HG03571 (cell line): ENCODE measurements at regions not wholly inside any gene's neighbourhood (a gene's known extent, or its start where the extent isn't known, plus 50 kb on each side); places are given as distances from the start of the nearest gene placed in this dataset.
"Not testable (repeated sequence)": the region's sequence is repeated elsewhere in the genome, so short reads cannot be mapped to it uniquely, and the experiment has no call there.

Source experiments
- ATAC-seq: cut with Tn5 transposase; IDR thresholded peaks from one replicate; pipeline ENCODE4 v1.9.1; 2021; ENCODE audit not compliant: unreplicated experiment

DNA sequence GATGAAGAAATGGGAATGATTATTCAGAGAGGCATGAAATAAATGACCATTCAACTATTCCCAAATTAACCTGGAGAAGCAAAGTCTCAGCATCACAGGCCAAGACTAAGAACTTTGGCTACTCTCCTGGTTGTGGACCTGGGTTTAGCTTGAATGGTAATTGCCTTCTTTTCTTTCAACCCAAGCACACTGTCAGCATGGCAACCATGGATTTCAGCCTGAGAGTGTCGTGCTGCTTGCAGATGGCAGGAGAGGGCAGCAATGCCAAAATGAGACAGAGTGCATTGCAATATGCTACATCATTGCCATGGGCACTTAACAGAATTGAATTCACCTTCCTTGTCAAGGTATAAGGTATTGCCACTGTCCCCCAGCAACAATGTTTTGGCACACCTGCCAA, 767.2 kb downstream of the REEP3 start:
- ATAC-seq, result no peak

- ATAC-seq, result no peak
These were observed 782.4 kb downstream of the REEP3 start for GRCh38 chr10:64303566-64303965.

GRCh38 chr10:64306729-64307327, 785.6 kb downstream of the REEP3 start:
- ATAC-seq, result no peak

GRCh38 chr10:64312876-64313275, 791.7 kb downstream of the REEP3 start:
- ATAC-seq, result no peak

- no peak for ATAC-seq
These were observed 792.8 kb downstream of the REEP3 start for GRCh38 chr10:64313967-64314366.

- ATAC-seq, result no peak
These were observed 795.2 kb downstream of the REEP3 start for GRCh38 chr10:64316416-64316815.

DNA sequence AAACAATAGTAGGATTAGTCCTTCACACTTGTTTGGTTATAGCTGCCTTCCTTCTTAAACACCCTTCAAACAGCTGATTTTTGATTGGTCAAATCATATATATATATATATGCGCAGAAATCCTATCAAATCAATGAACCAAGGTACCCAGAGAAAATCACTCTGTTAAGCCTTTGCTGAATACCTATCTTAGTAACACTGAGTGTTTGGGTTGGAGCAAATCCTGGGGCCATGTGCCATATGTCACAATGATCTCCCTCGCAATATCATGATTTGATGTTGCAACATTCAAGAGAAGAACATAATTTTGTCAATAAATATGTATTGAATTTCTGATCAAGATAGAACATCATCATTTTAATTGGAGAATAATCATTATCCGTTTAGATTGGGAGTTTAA, 795.6 kb downstream of the REEP3 start:
- ATAC-seq, result no peak

GRCh38 chr10:64320448-64320847, 799.2 kb downstream of the REEP3 start:
- no peak for ATAC-seq

DNA sequence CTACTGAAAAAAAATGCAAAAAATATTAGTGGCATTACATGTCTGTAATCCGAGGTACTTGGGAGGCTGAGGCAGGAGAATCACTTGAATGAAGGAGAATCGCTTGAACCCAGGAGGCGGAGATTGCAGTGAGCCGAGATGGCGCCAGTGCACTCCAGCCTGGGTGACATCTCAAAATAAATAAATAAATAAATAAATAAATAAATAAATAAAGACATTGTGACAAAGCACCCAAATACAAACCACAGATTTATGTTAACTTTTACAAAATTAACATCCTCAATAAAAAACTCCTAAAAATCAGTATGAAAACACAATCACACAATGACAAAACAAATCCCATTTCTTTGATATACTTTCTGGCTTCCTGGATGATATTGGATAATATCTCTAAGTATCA, 808.3 kb downstream of the REEP3 start:
- no peak for ATAC-seq

DNA sequence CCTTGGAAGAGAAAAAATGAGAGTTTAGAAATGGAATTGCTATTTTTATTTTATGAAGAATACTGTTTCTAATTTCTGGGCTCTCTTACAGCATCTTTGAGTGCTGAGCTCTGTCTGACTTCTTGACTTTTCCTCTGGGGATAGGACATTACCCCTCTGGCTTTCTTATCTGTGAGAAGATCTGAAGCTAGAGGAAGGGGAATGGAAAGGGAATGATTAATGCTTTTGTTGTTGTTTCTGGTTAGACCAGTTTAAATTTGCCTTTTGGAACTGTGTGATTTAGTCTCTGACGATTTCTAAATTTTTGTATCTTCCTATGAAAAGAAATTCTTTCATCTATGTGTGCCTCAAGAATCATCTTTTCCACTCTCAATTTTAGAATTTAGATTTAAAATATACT, 811.4 kb downstream of the REEP3 start:
- no peak for ATAC-seq

GRCh38 chr10:64334084-64334483, 812.9 kb downstream of the REEP3 start:
- no peak for ATAC-seq

- no peak for ATAC-seq
These were observed 823.0 kb downstream of the REEP3 start for GRCh38 chr10:64344211-64344610.

GRCh38 chr10:64345856-64346255, 824.7 kb downstream of the REEP3 start:
- no peak for ATAC-seq

DNA sequence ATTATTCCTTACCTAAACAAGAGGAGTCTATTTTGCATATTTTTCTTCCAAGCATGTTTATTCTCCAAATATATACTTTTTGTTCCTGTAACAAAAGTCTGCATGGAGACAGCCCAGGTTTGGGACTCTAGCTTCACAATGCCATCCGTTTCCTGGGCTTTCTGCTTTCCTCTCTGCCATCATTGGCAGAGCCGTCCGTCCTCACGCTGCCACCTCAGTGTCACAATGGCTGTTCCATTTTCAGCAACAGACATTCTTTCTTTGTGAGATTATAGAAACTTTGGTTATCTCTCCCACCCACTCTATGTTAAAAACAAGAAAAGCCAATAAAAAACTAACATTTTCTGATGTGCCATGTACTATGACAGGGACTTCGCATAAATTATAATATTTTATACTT, 825.2 kb downstream of the REEP3 start:
- ATAC-seq, result no peak

DNA sequence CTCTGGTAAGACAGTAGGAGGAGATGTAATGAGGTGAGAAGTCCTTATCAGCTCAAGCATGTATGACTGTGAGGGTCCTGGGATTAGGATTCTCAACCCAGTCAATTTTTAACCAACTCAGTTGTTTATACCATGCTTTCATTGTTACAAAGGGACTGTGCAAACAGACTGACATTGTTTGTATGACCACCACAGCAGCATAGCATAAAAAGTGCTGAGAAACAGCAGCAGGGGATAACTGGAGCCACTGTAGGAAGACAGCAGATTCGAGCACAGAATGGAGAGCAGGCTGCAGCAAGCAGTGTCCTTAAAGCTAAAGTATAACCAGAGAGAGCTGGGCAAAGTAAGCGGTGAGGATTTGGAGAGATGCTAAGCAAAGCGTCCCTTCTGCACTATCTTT, 829.5 kb downstream of the REEP3 start:
- no peak for ATAC-seq

DNA sequence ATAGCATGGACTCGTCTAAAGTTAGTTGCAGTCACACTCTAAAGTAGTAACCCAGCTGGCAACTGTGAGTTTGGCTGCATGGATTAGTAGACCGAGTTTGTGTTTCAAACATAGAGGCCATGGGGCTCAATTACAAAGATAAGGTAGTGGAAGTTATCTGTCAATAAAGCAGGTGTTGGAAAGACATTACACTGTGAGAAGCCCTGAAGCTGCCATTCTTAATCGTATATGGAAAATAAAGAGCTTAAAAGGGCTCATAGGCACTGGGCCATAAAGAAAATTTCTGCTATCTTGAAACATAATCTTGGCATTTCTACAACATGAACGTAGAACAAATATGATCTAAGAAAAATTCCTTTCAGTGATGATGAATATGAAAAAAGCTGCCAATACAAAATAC, 837.7 kb downstream of the REEP3 start:
- ATAC-seq, result no peak

DNA sequence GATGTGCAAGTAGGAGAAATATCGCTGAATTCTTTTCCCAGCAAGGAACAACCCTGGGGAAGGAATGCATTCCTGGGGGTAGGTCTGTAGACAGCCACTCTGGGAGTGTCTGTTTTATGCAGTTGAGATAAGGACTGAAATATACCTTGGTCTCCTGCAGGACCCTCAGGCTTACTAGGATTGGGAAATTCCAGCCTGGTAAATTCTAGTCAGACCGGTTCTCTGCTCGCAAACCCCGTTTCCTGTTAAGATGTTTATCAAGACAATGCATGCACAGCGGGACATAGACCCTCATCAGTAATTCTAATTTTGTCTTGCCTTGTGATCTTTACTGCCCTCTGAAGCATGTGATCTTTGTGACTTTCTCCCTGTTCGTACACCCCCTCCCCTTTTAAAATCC, 839.0 kb downstream of the REEP3 start:
- ATAC-seq, result not testable (repeated sequence)

- ATAC-seq, result no peak
These were observed 842.5 kb downstream of the REEP3 start for GRCh38 chr10:64363687-64364086.

DNA sequence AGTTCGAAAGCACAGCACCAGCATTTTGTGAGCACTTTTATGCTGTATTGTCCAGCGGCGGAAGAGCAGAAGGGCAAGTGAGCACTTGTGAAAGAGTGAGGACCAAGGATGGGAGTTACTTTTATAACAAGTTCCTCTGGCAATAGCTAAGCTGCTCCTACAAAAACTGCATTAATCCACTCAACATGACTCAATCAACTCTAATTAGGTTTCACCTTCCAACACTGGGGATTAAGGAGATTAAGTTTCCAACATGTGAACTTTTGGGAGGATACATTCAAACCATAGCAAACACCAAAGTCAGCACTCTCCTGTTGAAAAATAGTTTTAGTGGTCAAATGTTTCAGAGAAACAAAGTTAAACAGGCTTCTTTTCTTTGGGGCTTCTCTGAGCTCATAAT, 844.5 kb downstream of the REEP3 start:
- no peak for ATAC-seq

GRCh38 chr10:64368298-64368697, 847.1 kb downstream of the REEP3 start:
- ATAC-seq, result no peak

- no peak for ATAC-seq
These were observed 848.9 kb downstream of the REEP3 start for GRCh38 chr10:64369885-64370773.

- no peak for ATAC-seq
These were observed 853.1 kb downstream of the REEP3 start for GRCh38 chr10:64374346-64374745.

DNA sequence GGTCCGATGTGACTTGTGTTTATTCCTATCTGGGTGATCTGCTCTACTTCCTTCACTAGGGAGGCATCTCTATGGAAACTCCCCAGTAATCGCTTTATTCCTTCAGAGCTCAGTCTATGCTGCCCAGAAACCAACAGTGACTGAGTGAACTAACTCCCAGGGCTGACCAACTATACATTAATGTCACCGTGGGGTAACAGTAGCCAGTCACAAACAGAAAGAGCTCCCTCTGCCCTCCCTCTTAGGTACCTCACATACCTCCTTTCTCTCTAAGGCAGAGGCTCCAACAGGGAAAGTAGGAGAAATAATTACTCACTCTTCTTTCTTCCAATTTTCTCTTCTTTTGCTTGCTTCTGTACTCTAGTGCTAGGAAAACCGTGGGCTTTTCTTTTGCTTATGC, 855.0 kb downstream of the REEP3 start:
- no peak for ATAC-seq
